ENCODE measurements at regions not wholly inside any gene's neighbourhood (a gene's known extent, or its start where the extent isn't known, plus 50 kb on each side); places are given as distances from the start of the nearest gene placed in this dataset.

GRCh38 chr1:222416001-222416791, 131.7 kb downstream of the HHIPL2 start:
- Histone ChIP-seq H3K27ac (ENCODE audit: low read length) (no peak overlapping the region), H3K27me3 (ENCODE audit: control insufficient read depth, insufficient read depth) (no peaks in the 10 kb centered on the region), H3K4me1 (ENCODE audit: control insufficient read depth, insufficient read depth, low read length) (no peaks in the 10 kb centered on the region), H3K4me3 (ENCODE audit: low read length) (no peak overlapping the region), H3K9me3 (ENCODE audit: control insufficient read depth, low read length) (no peaks in the 10 kb centered on the region)
- intact Hi-C loops (cut with DNase I): no loop called here
- DNase-seq: no peak
- WGBS: 74% methylated on average over 2 of the region's 2 CpGs
- no peak for ATAC-seq

GRCh38 chr1:222415441-222415840, 132.5 kb downstream of the HHIPL2 start:
- intact Hi-C loops (cut with DNase I): no loop called here
- no peaks in the 10 kb centered on the region for H3K27me3 ChIP-seq (ENCODE audit: control insufficient read depth, insufficient read depth)
- 78% methylated on average over 5 of the region's 5 CpGs for WGBS
- no peak for DNase-seq
- ATAC-seq: no peak
- H3K4me1 ChIP-seq (ENCODE audit: control insufficient read depth, insufficient read depth, low read length): no peaks in the 10 kb centered on the region
- no peak overlapping the region for H3K27ac ChIP-seq (ENCODE audit: low read length)
- no peaks in the 10 kb centered on the region for H3K9me3 ChIP-seq (ENCODE audit: control insufficient read depth, low read length)
- H3K4me3 ChIP-seq (ENCODE audit: low read length): no peak overlapping the region

DNA sequence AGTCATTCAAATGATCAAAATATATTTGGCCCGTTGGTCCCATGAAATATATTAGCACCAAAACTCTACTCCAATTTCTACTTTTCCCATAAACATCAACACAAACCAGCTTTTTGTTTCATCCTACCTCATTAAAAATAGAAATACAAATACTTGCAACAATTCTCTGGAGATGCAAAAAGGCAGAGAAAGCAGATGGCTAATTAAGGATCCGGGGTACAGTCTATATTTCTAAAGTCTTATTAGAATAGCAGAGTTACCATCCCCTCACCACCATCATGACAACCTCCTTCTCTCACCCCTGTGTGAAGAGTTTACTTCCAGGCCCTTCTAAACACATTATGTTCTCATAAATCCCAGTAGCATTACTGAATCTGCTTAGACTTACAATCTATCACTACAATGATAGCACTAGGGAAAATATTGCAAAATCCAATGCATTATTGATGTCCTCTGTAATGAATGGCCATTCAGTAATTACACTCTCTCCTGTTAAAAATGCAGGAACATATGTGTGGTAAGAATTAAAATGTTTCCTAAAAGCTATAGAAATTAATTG, 133.8 kb downstream of the HHIPL2 start:
- H3K9me3 ChIP-seq (ENCODE audit: control insufficient read depth, low read length): no peaks in the 10 kb centered on the region
- H3K27ac ChIP-seq (ENCODE audit: low read length): no peak overlapping the region
- H3K4me3 ChIP-seq (ENCODE audit: low read length): no peak overlapping the region
- H3K27me3 ChIP-seq (ENCODE audit: control insufficient read depth, insufficient read depth): no peaks in the 10 kb centered on the region
- 82% methylated on average over 2 of the region's 2 CpGs for WGBS
- H3K4me1 ChIP-seq (ENCODE audit: control insufficient read depth, insufficient read depth, low read length): no peaks in the 10 kb centered on the region
- ATAC-seq (no peak), DNase-seq (no peak)
- intact Hi-C loops (cut with DNase I): no loop called here

GRCh38 chr1:222413436-222413835, 134.5 kb downstream of the HHIPL2 start:
- intact Hi-C loops (cut with DNase I): no loop called here
- no peak for ATAC-seq
- Histone ChIP-seq H3K4me1 (ENCODE audit: control insufficient read depth, insufficient read depth, low read length) (no peaks in the 10 kb centered on the region), H3K9me3 (ENCODE audit: control insufficient read depth, low read length) (no peaks in the 10 kb centered on the region), H3K27ac (ENCODE audit: low read length) (no peak overlapping the region), H3K27me3 (ENCODE audit: control insufficient read depth, insufficient read depth) (no peaks in the 10 kb centered on the region), H3K4me3 (ENCODE audit: low read length) (no peak overlapping the region)
- DNase-seq: no peak
- WGBS: 12% methylated on average over 1 of the region's 1 CpG

DNA sequence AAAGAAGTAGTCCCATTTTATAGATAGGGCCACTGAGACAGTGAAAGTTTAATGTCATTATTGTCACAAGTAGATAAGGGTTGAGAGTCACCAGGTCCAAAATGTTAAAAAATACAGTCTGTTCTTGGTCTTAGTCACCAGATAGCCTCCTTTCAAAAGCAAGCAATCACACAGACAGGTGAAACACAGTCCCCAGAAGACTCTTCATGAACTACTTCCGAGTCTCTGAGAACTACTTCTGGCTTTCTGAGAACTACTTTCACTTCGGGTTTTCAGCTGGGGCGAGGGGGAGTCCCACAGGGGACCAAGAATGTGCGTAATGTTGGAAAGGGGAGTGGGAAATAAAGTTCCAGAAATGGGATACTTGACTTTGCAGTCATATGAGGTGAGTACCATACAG, 143.2 kb downstream of the HHIPL2 start:
- H3K9me3 ChIP-seq (ENCODE audit: control insufficient read depth, low read length): no peaks in the 10 kb centered on the region
- no peak for DNase-seq
- H3K27ac ChIP-seq (ENCODE audit: low read length): no peak overlapping the region
- no peak overlapping the region for H3K4me3 ChIP-seq (ENCODE audit: low read length)
- intact Hi-C loops (cut with DNase I): no loop called here
- ATAC-seq: no peak
- WGBS: 63% methylated on average over 4 of the region's 4 CpGs
- H3K4me1 ChIP-seq (ENCODE audit: control insufficient read depth, insufficient read depth, low read length): no peaks in the 10 kb centered on the region
- H3K27me3 ChIP-seq (ENCODE audit: control insufficient read depth, insufficient read depth): no peaks in the 10 kb centered on the region

GRCh38 chr1:222399197-222399596, 148.7 kb downstream of the HHIPL2 start:
- DNase-seq (no peak), ATAC-seq (no peak)
- no peaks in the 10 kb centered on the region for H3K27me3 ChIP-seq (ENCODE audit: control insufficient read depth, insufficient read depth)
- H3K9me3 ChIP-seq (ENCODE audit: control insufficient read depth, low read length): no peaks in the 10 kb centered on the region
- H3K4me1 ChIP-seq (ENCODE audit: control insufficient read depth, insufficient read depth, low read length): no peaks in the 10 kb centered on the region
- no peak overlapping the region for H3K27ac ChIP-seq (ENCODE audit: low read length)
- intact Hi-C loops (cut with DNase I): no loop called here
- H3K4me3 ChIP-seq (ENCODE audit: low read length): no peak overlapping the region

GRCh38 chr1:222394224-222394623, 153.7 kb downstream of the HHIPL2 start:
- Histone ChIP-seq H3K4me3 (ENCODE audit: low read length) (no peak overlapping the region), H3K9me3 (ENCODE audit: control insufficient read depth, low read length) (no peaks in the 10 kb centered on the region), H3K27me3 (ENCODE audit: control insufficient read depth, insufficient read depth) (no peaks in the 10 kb centered on the region), H3K27ac (ENCODE audit: low read length) (no peak overlapping the region), H3K4me1 (ENCODE audit: control insufficient read depth, insufficient read depth, low read length) (no peaks in the 10 kb centered on the region)
- no peak for ATAC-seq
- 43% methylated on average over 1 of the region's 1 CpG for WGBS
- DNase-seq: no peak
- intact Hi-C loops (cut with DNase I): no loop called here

- intact Hi-C loops (cut with DNase I): no loop called here
- no peak overlapping the region for H3K27ac ChIP-seq (ENCODE audit: low read length)
- H3K4me1 ChIP-seq (ENCODE audit: control insufficient read depth, insufficient read depth, low read length): no peaks in the 10 kb centered on the region
- ATAC-seq (no peak), DNase-seq (no peak)
- H3K9me3 ChIP-seq (ENCODE audit: control insufficient read depth, low read length): no peaks in the 10 kb centered on the region
- H3K27me3 ChIP-seq (ENCODE audit: control insufficient read depth, insufficient read depth): no peaks in the 10 kb centered on the region
- WGBS: 74% methylated on average over 3 of the region's 3 CpGs
- no peak overlapping the region for H3K4me3 ChIP-seq (ENCODE audit: low read length)
Observed at GRCh38 chr1:222392556-222392955, 155.3 kb downstream of the HHIPL2 start.

DNA sequence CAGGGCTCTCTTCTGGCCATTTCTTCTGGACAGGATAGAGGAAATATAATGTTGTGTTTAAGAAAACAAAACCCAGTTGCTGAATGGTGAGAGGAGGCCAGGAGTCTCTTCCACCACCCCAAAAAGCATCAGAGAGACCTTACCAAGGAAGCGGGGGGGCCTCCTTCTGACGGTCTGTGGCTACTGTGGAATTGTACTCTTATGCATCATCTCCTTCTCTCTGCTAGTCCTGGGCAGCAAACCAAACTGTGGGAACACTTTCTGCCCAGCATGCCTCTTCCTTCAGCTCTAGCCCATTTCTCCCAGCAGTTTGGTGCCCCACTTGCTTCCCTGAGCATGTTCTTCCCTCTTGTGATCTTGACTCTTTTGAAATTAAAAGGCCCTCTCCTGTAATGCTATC, 157.7 kb downstream of the HHIPL2 start:
- DNase-seq (no peak), ATAC-seq (no peak)
- H3K27ac ChIP-seq (ENCODE audit: low read length): no peak overlapping the region
- no peaks in the 10 kb centered on the region for H3K27me3 ChIP-seq (ENCODE audit: control insufficient read depth, insufficient read depth)
- no peak overlapping the region for H3K4me3 ChIP-seq (ENCODE audit: low read length)
- no peaks in the 10 kb centered on the region for H3K4me1 ChIP-seq (ENCODE audit: control insufficient read depth, insufficient read depth, low read length)
- H3K9me3 ChIP-seq (ENCODE audit: control insufficient read depth, low read length): no peaks in the 10 kb centered on the region
- 68% methylated on average over 2 of the region's 2 CpGs for WGBS
- intact Hi-C loops (cut with DNase I): no loop called here

GRCh38 chr1:222387007-222387814, 160.7 kb downstream of the HHIPL2 start:
- no peak for ATAC-seq
- Histone ChIP-seq H3K27ac (ENCODE audit: low read length) (no peak overlapping the region), H3K4me1 (ENCODE audit: control insufficient read depth, insufficient read depth, low read length) (no peaks in the 10 kb centered on the region), H3K4me3 (ENCODE audit: low read length) (no peak overlapping the region), H3K9me3 (ENCODE audit: control insufficient read depth, low read length) (no peaks in the 10 kb centered on the region), H3K27me3 (ENCODE audit: control insufficient read depth, insufficient read depth) (no peaks in the 10 kb centered on the region)
- intact Hi-C loops (cut with DNase I): no loop called here
- WGBS: 83% methylated on average over 8 of the region's 8 CpGs
- no peak for DNase-seq

DNA sequence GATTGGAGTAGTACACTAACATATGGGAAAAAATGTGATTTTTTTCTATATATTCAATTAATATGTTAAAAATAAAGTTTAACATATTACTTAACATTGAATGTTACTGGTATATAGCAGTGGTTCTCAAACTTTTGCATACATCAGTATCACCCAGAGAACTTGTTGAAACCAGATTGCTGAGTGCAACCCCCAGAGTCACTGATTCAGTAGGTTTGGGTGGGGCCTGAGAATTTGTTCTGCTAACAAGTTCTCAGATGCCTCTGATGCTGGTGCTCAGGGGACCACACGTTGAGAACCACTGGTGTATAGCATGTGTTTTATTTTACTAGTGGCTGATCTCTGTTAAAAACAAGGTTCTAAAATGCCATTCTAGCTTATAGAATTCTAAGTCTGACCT, 161.9 kb downstream of the HHIPL2 start:
- H3K4me1 ChIP-seq (ENCODE audit: control insufficient read depth, insufficient read depth, low read length): no peaks in the 10 kb centered on the region
- ATAC-seq (no peak), DNase-seq (no peak)
- no peaks in the 10 kb centered on the region for H3K9me3 ChIP-seq (ENCODE audit: control insufficient read depth, low read length)
- no peak overlapping the region for H3K27ac ChIP-seq (ENCODE audit: low read length)
- intact Hi-C loops (cut with DNase I): no loop called here
- H3K4me3 ChIP-seq (ENCODE audit: low read length): no peak overlapping the region
- H3K27me3 ChIP-seq (ENCODE audit: control insufficient read depth, insufficient read depth): no peaks in the 10 kb centered on the region
- WGBS: 64% methylated on average over 1 of the region's 1 CpG
